ENCODE measurements at regions not wholly inside any gene's neighbourhood (a gene's known extent, or its start where the extent isn't known, plus 50 kb on each side); places are given as distances from the start of the nearest gene placed in this dataset.

GRCh38 chr10:47192273-47192672 is 107.7 kb upstream of the GDF10 start:
- H3K9me3 ChIP-seq (replicated peaks) = no peaks in the 10 kb centered on the region
- TF ChIP-seq CTCF (IDR thresholded peaks at IDR 0.05; ENCODE audit: borderline replicate concordance) = no peak

GRCh38 chr10:47193666-47194065 is 106.3 kb upstream of the GDF10 start:
- Histone ChIP-seq H3K4me1 (no peaks in the 10 kb centered on the region), H3K9me3 (replicated peaks) (no peaks in the 10 kb centered on the region), H3K4me3 (no peak overlapping the region), H3K27ac (replicated peaks) (no peak overlapping the region), H3K36me3 (no peaks in the 10 kb centered on the region), H3K27me3 (ENCODE audit: low read depth) (peaks cover 16% of the 10 kb centered on the region)
- TF ChIP-seq CTCF (IDR thresholded peaks at IDR 0.05; ENCODE audit: borderline replicate concordance) = no peak
- DNase-seq = no peak
- intact Hi-C loops (cut with micrococcal nuclease) = no loop called here

More at GRCh38 chr10:47192273-47192672, 107.7 kb upstream of the GDF10 start:
- H3K27me3 ChIP-seq (ENCODE audit: low read depth) = peaks cover 16% of the 10 kb centered on the region
- no peak overlapping the region for H3K27ac ChIP-seq (replicated peaks)
- no peak overlapping the region for H3K4me3 ChIP-seq
- H3K36me3 ChIP-seq = no peaks in the 10 kb centered on the region
- no peak for DNase-seq
- H3K4me1 ChIP-seq = no peaks in the 10 kb centered on the region
- intact Hi-C loops (cut with micrococcal nuclease) = no loop called here

- TF ChIP-seq CTCF (IDR thresholded peaks at IDR 0.05; ENCODE audit: borderline replicate concordance) = no peak
- Histone ChIP-seq H3K4me3 (no peak overlapping the region), H3K27me3 (ENCODE audit: low read depth) (peaks cover 16% of the 10 kb centered on the region), H3K27ac (replicated peaks) (no peak overlapping the region), H3K4me1 (no peaks in the 10 kb centered on the region), H3K36me3 (no peaks in the 10 kb centered on the region), H3K9me3 (replicated peaks) (no peaks in the 10 kb centered on the region)
- intact Hi-C loops (cut with micrococcal nuclease) = no loop called here
- DNase-seq = no peak
Observed at GRCh38 chr10:47195274-47195885, 104.6 kb upstream of the GDF10 start.

- intact Hi-C loops (cut with micrococcal nuclease) = no loop called here
- Histone ChIP-seq H3K36me3 (no peaks in the 10 kb centered on the region), H3K27me3 (ENCODE audit: low read depth) (peaks cover 16% of the 10 kb centered on the region), H3K9me3 (replicated peaks) (peaks cover 4% of the 10 kb centered on the region), H3K27ac (replicated peaks) (no peak overlapping the region), H3K4me1 (no peaks in the 10 kb centered on the region), H3K4me3 (no peak overlapping the region)
- TF ChIP-seq CTCF (IDR thresholded peaks at IDR 0.05; ENCODE audit: borderline replicate concordance) = no peak
- DNase-seq = no peak
Observed at GRCh38 chr10:47196691-47197090, 103.3 kb upstream of the GDF10 start.

GRCh38 chr10:47198221-47198620 is 101.8 kb upstream of the GDF10 start:
- no peak overlapping the region for H3K4me3 ChIP-seq
- no peaks in the 10 kb centered on the region for H3K36me3 ChIP-seq
- H3K4me1 ChIP-seq = no peaks in the 10 kb centered on the region
- peaks cover 8% of the 10 kb centered on the region for H3K9me3 ChIP-seq (replicated peaks)
- peaks cover 16% of the 10 kb centered on the region for H3K27me3 ChIP-seq (ENCODE audit: low read depth)
- no peak for DNase-seq
- TF ChIP-seq CTCF (IDR thresholded peaks at IDR 0.05; ENCODE audit: borderline replicate concordance) = no peak
- intact Hi-C loops (cut with micrococcal nuclease) = no loop called here
- no peak overlapping the region for H3K27ac ChIP-seq (replicated peaks)

Measured in left ventricle myocardium inferior (tissue), 1 donor.